WI38 (cell line): ENCODE measurements at regions not wholly inside any gene's neighbourhood (a gene's known extent, or its start where the extent isn't known, plus 50 kb on each side); places are given as distances from the start of the nearest gene placed in this dataset.

Experiments
- H3K4me3 ChIP-seq: 2 replicates; pipeline ENCODE4 v1.5.1; 2011; ENCODE audit warnings: low read depth, mild to moderate bottlenecking, control low read depth, low read length
- CTCF ChIP-seq: IDR thresholded peaks from 2 replicates; pipeline ENCODE4 v1.5.1; 2012; ENCODE audit warnings: low read depth, mild to moderate bottlenecking, control low read depth, low read length

- TF ChIP-seq CTCF = no peak
- no peak overlapping the region for H3K4me3 ChIP-seq
These were observed 261.8 kb upstream of the SHH start for GRCh38 chr7:156074084-156074483.

GRCh38 chr7:156073366-156074052, 261.2 kb upstream of the SHH start:
- TF ChIP-seq CTCF = no peak
- H3K4me3 ChIP-seq = no peak overlapping the region

DNA sequence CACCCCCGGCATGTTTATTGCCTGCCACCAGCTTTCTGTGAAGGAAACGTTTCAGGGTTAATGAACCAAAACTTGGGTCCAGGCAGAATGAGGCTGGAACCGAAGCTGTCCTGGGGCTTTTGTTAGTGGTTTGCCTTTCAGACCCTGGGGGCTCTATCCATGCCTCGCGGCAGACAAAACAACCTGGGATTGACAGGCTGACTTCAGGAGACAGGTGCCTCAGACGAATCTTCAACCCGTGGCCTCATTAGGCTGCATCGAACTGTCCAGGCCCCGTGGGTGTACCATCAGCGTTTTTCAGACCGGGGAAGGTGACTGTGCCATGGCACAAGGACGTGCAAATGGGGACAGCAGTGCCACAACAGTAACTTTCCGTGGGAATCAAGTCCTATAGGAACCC, 259.3 kb upstream of the SHH start:
- no peak overlapping the region for H3K4me3 ChIP-seq
- no peak for TF ChIP-seq CTCF

- no peak for TF ChIP-seq CTCF
- no peak overlapping the region for H3K4me3 ChIP-seq
These were observed 257.6 kb upstream of the SHH start for GRCh38 chr7:156069891-156070290.

GRCh38 chr7:156067156-156067555, 254.9 kb upstream of the SHH start:
- TF ChIP-seq CTCF = no peak
- H3K4me3 ChIP-seq = no peak overlapping the region

- no peak for TF ChIP-seq CTCF
- no peak overlapping the region for H3K4me3 ChIP-seq
These were observed 253.1 kb upstream of the SHH start for GRCh38 chr7:156065400-156065799.

DNA sequence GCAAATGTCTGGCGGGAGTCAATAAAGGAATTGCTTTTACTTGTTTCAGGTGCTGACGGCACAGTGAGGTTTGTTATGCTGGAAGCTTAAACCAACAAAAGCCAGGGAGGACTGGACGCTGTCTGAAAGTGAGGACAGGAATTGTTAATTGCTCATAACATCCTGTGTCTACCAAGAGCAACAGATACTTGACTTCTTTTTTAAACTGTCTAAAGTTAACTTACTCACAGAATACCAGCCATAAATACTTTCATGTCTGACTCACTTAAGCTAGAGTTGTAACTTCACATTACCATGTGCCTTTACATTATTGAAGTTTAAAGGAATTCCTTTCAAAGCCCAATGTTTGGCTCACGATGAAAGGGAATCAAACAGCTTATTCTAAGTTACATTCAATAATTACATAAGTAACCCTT, 252.7 kb upstream of the SHH start:
- TF ChIP-seq CTCF = no peak
- H3K4me3 ChIP-seq = no peak overlapping the region
